ENCODE measurements at regions not wholly inside any gene's neighbourhood (a gene's known extent, or its start where the extent isn't known, plus 50 kb on each side); places are given as distances from the start of the nearest gene placed in this dataset.

DNA sequence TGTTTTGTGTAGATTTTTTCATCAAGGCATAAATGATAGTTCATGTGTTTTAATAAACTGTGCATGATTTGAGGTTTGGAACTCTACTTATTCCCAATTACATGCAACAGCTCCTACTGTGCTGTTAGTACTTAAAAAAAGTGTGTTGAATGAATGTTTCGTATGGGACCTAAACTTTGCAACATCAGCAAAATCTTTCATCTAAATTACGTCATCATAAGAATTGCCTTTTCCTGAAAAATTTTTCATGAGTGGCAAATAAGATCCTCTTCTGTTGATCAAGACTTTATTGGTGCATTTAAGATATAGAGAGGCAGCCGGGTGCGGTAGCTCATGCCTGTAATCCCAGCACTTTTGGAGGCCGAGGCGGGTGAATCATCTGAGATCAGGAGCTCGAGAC lies 826.1 kb downstream of the SEMA5A start:
- Histone ChIP-seq H3K4me2 (no peak overlapping the region), H4K20me1 (ENCODE audit: insufficient read depth) (no peaks in the 10 kb centered on the region), H3K4me1 (ENCODE audit: low read depth, poor library complexity, severe bottlenecking) (no peaks in the 10 kb centered on the region), H3K27ac (no peak overlapping the region), H3K4me3 (IDR thresholded peaks at IDR 0.05; ENCODE audit: insufficient read depth, low read depth, low read length) (no peak overlapping the region), H3K9ac (no peak overlapping the region), H3K79me2 (ENCODE audit: insufficient read depth, low read depth) (no peaks in the 10 kb centered on the region), H2AFZ (ENCODE audit: low read depth) (no peak overlapping the region), H3K36me3 (ENCODE audit: insufficient read depth) (no peaks in the 10 kb centered on the region), H3K27me3 (ENCODE audit: insufficient read depth, low read depth) (no peaks in the 10 kb centered on the region)
- TF ChIP-seq, protein P1, sequence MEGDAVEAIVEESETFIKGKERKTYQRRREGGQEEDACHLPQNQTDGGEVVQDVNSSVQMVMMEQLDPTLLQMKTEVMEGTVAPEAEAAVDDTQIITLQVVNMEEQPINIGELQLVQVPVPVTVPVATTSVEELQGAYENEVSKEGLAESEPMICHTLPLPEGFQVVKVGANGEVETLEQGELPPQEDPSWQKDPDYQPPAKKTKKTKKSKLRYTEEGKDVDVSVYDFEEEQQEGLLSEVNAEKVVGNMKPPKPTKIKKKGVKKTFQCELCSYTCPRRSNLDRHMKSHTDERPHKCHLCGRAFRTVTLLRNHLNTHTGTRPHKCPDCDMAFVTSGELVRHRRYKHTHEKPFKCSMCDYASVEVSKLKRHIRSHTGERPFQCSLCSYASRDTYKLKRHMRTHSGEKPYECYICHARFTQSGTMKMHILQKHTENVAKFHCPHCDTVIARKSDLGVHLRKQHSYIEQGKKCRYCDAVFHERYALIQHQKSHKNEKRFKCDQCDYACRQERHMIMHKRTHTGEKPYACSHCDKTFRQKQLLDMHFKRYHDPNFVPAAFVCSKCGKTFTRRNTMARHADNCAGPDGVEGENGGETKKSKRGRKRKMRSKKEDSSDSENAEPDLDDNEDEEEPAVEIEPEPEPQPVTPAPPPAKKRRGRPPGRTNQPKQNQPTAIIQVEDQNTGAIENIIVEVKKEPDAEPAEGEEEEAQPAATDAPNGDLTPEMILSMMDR (conservative IDR thresholded peaks at IDR 0.05; ENCODE audit: low read depth, low read length): no peak

DNA sequence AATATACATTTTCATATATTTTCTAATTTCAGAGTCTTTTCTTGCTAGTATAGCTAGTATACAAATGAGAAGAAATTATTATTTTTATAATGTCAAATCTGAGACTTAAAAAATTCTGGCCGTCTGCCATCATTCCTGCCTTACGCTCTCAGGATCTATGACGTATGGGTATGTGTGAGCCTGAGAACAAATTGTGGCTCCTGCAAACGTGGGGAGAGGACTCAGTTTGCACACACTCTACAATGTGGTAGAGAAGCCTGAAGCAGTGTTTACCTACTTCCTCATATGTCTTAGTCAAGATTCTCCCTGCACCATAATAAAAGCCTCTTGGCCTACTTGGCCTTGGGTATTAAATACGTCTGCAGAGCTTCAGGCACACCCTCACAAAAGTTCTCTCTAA lies 825.4 kb downstream of the SEMA5A start:
- TF ChIP-seq, protein P1 (conservative IDR thresholded peaks at IDR 0.05; ENCODE audit: low read depth, low read length): no peak
- Histone ChIP-seq H3K4me1 (ENCODE audit: low read depth, poor library complexity, severe bottlenecking) (no peaks in the 10 kb centered on the region), H3K79me2 (ENCODE audit: insufficient read depth, low read depth) (no peaks in the 10 kb centered on the region), H4K20me1 (ENCODE audit: insufficient read depth) (no peaks in the 10 kb centered on the region), H3K27ac (no peak overlapping the region), H3K9ac (no peak overlapping the region), H3K36me3 (ENCODE audit: insufficient read depth) (no peaks in the 10 kb centered on the region), H3K4me3 (IDR thresholded peaks at IDR 0.05; ENCODE audit: insufficient read depth, low read depth, low read length) (no peak overlapping the region), H3K27me3 (ENCODE audit: insufficient read depth, low read depth) (no peaks in the 10 kb centered on the region), H3K4me2 (no peak overlapping the region), H2AFZ (ENCODE audit: low read depth) (no peak overlapping the region)

DNA sequence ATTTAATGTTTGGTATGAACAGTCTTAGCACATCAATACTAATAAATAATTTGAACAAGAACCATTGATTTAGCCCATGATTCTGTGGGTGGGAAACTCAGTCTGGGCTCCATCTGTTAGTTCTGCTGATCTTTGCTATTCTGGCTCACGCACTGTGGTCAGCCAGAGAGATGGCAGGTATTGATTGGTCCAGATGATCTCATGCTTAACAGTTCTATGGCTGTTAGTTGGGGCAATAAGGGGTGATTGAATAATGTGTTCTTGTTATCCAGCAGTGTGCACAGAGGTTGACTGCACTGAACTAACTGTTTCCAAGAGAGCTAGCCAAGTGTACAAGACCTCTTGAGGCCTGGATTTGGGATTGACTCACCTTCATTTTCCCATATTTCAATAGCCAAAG lies 824.3 kb downstream of the SEMA5A start:
- Histone ChIP-seq H3K27ac (no peak overlapping the region), H3K9ac (no peak overlapping the region), H3K4me1 (ENCODE audit: low read depth, poor library complexity, severe bottlenecking) (no peaks in the 10 kb centered on the region), H3K4me2 (no peak overlapping the region), H3K36me3 (ENCODE audit: insufficient read depth) (no peaks in the 10 kb centered on the region), H4K20me1 (ENCODE audit: insufficient read depth) (no peaks in the 10 kb centered on the region), H3K79me2 (ENCODE audit: insufficient read depth, low read depth) (no peaks in the 10 kb centered on the region), H2AFZ (ENCODE audit: low read depth) (no peak overlapping the region), H3K4me3 (IDR thresholded peaks at IDR 0.05; ENCODE audit: insufficient read depth, low read depth, low read length) (no peak overlapping the region), H3K27me3 (ENCODE audit: insufficient read depth, low read depth) (no peaks in the 10 kb centered on the region)
- TF ChIP-seq, protein P1 (conservative IDR thresholded peaks at IDR 0.05; ENCODE audit: low read depth, low read length): no peak

DNA sequence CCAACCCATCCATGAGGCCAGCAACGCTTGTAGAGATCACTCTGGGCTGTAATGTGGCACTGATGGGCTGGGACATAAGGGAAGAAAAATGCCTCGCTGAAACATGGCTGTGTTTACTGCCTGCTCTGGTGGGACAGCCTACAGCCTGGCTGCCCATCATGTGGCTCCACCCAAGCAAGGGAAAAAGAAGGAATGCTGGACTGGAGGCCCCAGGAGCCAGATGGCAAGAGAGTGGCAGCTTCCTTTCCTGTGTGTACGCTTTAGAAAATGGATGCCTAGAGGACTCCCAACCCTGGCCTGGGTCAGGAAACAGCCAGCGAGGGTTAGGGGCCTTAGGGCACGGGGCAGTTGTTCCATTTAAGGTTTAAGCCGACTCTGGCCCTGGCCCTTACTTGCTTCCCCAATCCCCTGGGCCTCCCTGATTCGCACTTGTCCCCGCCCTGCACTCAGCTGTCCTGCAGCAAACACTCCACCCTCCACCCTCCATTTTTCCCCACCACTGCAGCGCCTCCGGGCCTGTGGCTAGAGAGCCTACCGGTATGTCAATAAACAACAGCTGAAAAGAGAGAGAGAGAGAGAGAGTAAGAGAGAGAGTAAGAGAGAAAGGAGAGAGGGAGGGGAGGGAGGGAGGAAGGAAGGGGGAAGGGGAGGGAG lies 819.4 kb downstream of the SEMA5A start:
- TF ChIP-seq, protein P1 (conservative IDR thresholded peaks at IDR 0.05; ENCODE audit: low read depth, low read length): no peak
- Histone ChIP-seq H3K36me3 (ENCODE audit: insufficient read depth) (no peaks in the 10 kb centered on the region), H3K4me1 (ENCODE audit: low read depth, poor library complexity, severe bottlenecking) (no peaks in the 10 kb centered on the region), H2AFZ (ENCODE audit: low read depth) (no peak overlapping the region), H3K4me3 (IDR thresholded peaks at IDR 0.05; ENCODE audit: insufficient read depth, low read depth, low read length) (no peak overlapping the region), H3K4me2 (no peak overlapping the region), H3K9ac (no peak overlapping the region), H4K20me1 (ENCODE audit: insufficient read depth) (no peaks in the 10 kb centered on the region), H3K79me2 (ENCODE audit: insufficient read depth, low read depth) (no peaks in the 10 kb centered on the region), H3K27ac (no peak overlapping the region), H3K27me3 (ENCODE audit: insufficient read depth, low read depth) (no peaks in the 10 kb centered on the region)

All from KMS-11 (cell line).